PC-3 (cell line): ENCODE measurements at regions not wholly inside any gene's neighbourhood (a gene's known extent, or its start where the extent isn't known, plus 50 kb on each side); places are given as distances from the start of the nearest gene placed in this dataset.

Experiments
- ATAC-seq: fragments of 200-7000 bp; cut with Tn5 transposase; 2 replicates; pipeline ENCODE4 v1.9.1; 2020; ENCODE audit warnings: mild to moderate bottlenecking, moderate library complexity
- BruUV-seq: library from RNA; stranded (reverse); fragments of 400-500 nt; replicated peaks from 2 replicates; lab custom pipeline; 2021; lab: Mats Ljungman, UMichigan
- CTCF ChIA-PET: fragments of 300-600 bp; sonication (Branson Sonifier 250); formaldehyde crosslinking; loops from one replicate; lab custom pipeline; 2022; ENCODE audit warnings: antibody characterized with exemption; lab: Charles Lee
- POLR2A ChIA-PET: fragments of 300-600 bp; sonication (Branson Sonifier 250); formaldehyde crosslinking; loops from one replicate; lab custom pipeline; 2022; ENCODE audit warnings: antibody characterized with exemption; ENCODE audit not compliant: unreplicated experiment; lab: Charles Lee
- DNase-seq: peaks from one replicate; pipeline ENCODE4 v3.0.0-alpha.2; 2015
- H2AFZ ChIP-seq: fragments of 300-600 bp; sonication (generic); 2 replicates; pipeline ENCODE4 v1.6.0; 2016; ENCODE audit warnings: antibody characterized with exemption, low read length
- H3F3A ChIP-seq: fragments of 300-600 bp; sonication (generic); one replicate; pipeline ENCODE4 v1.6.0; 2017; ENCODE audit warnings: antibody characterized with exemption, low read length, control low read depth, mild to moderate bottlenecking; ENCODE audit not compliant: unreplicated experiment
- H3K27ac ChIP-seq: fragments of 300-600 bp; sonication (generic); 2 replicates; pipeline ENCODE4 v1.5.1; 2016; ENCODE audit warnings: mild to moderate bottlenecking, low read length
- H3K27me3 ChIP-seq: fragments of 300-600 bp; sonication (generic); 2 replicates; pipeline ENCODE4 v1.6.1; 2016; ENCODE audit warnings: low read length, mixed read lengths
- H3K36me3 ChIP-seq: fragments of 300-600 bp; sonication (generic); 2 replicates; pipeline ENCODE4 v1.6.1; 2016; ENCODE audit warnings: low read depth, mixed run types, low read length, mixed read lengths
- H3K4me1 ChIP-seq: fragments of 300-600 bp; sonication (generic); 2 replicates; pipeline ENCODE4 v1.5.1; 2016; ENCODE audit warnings: low read length; ENCODE audit not compliant: insufficient read depth
- H3K4me2 ChIP-seq: fragments of 300-600 bp; sonication (generic); 2 replicates; pipeline ENCODE4 v1.6.0; 2016; ENCODE audit warnings: low read length
- H3K4me3 ChIP-seq: fragments of 300-600 bp; sonication (generic); 2 replicates; pipeline ENCODE4 v1.5.1; 2016; ENCODE audit warnings: mild to moderate bottlenecking, low read length, mixed read lengths
- H3K79me2 ChIP-seq: fragments of 300-600 bp; sonication (generic); 2 replicates; pipeline ENCODE4 v1.6.1; 2017; ENCODE audit warnings: low read length, mixed read lengths
- H3K9ac ChIP-seq: fragments of 300-600 bp; sonication (generic); 2 replicates; pipeline ENCODE4 v1.6.0; 2016; ENCODE audit warnings: mild to moderate bottlenecking, low read length
- H3K9me2 ChIP-seq: fragments of 300-600 bp; sonication (generic); replicated peaks from 2 replicates; pipeline ENCODE4 v1.6.1; 2016; ENCODE audit warnings: mixed run types, low read length, mixed read lengths
- H3K9me3 ChIP-seq: fragments of 300-600 bp; sonication (generic); 2 replicates; pipeline ENCODE4 v1.6.1; 2016; ENCODE audit warnings: low read length, mixed read lengths
- H4K20me1 ChIP-seq: fragments of 300-600 bp; sonication (generic); 2 replicates; pipeline ENCODE4 v1.6.1; 2016; ENCODE audit warnings: low read length, mixed read lengths
- CTCF ChIP-seq: fragments of 300-600 bp; sonication (generic); conservative IDR thresholded peaks from 2 replicates; pipeline ENCODE4 v1.5.1; 2017; ENCODE audit warnings: antibody characterized with exemption, low read depth, mild to moderate bottlenecking, low read length
- EZH2 ChIP-seq: fragments of 300-600 bp; sonication (generic); IDR thresholded peaks from one replicate; pipeline ENCODE4 v1.6.1; 2017; ENCODE audit warnings: antibody characterized with exemption, mild to moderate bottlenecking, low read length; ENCODE audit not compliant: unreplicated experiment
- EZH2phosphoT487 ChIP-seq: fragments of 300-600 bp; sonication (generic); IDR thresholded peaks from 2 replicates; pipeline ENCODE4 v1.6.1; 2018; ENCODE audit warnings: mild to moderate bottlenecking, antibody characterized with exemption, low read length, borderline replicate concordance
- intact Hi-C: fragments of 100-400 bp; cut with micrococcal nuclease; formaldehyde crosslinking; loops from 2 replicates; pipeline ENCODE4 v1.9.0; 2023

- H3K9me2 ChIP-seq = no peaks in the 10 kb centered on the region
- H3K4me2 ChIP-seq = no peak overlapping the region
- ATAC-seq = no peak
- no peak overlapping the region for H3K27ac ChIP-seq
- no peak overlapping the region for H3K9ac ChIP-seq
- no peaks in the 10 kb centered on the region for H3K9me3 ChIP-seq
- no peaks in the 10 kb centered on the region for H4K20me1 ChIP-seq
- no peaks in the 10 kb centered on the region for H3F3A ChIP-seq
- TF ChIP-seq EZH2 = no peak
- TF ChIP-seq CTCF = no peak
- no peak for TF ChIP-seq EZH2phosphoT487
- ChIA-PET POLR2A (no interaction called here), CTCF (no interaction called here)
- intact Hi-C loops = no loop called here
- H3K36me3 ChIP-seq = no peaks in the 10 kb centered on the region
- H3K4me1 ChIP-seq = peaks cover 4% of the 10 kb centered on the region; the same call in 1 of the 2 replicates
- H2AFZ ChIP-seq = no peak overlapping the region
- H3K79me2 ChIP-seq = no peaks in the 10 kb centered on the region
- H3K4me3 ChIP-seq = no peak overlapping the region
- no TSS peak for BruUV-seq
- H3K27me3 ChIP-seq = no peaks in the 10 kb centered on the region
- DNase-seq = no peak
Measured at GRCh38 chr16:87066133-87067002, 250.8 kb downstream of the C16orf95 start.

- no TSS peak for BruUV-seq
- H3K4me2 ChIP-seq = no peak overlapping the region
- intact Hi-C loops = no loop called here
- TF ChIP-seq CTCF (no peak), EZH2 (no peak), EZH2phosphoT487 (no peak)
- no peak overlapping the region for H3K9ac ChIP-seq
- H3K9me3 ChIP-seq = no peaks in the 10 kb centered on the region
- no peaks in the 10 kb centered on the region for H3K27me3 ChIP-seq
- no peak overlapping the region for H3K4me3 ChIP-seq
- POLR2A ChIA-PET = no interaction called here
- H2AFZ ChIP-seq = no peak overlapping the region
- CTCF ChIA-PET = no interaction called here
- DNase-seq (no peak), ATAC-seq (no peak)
- no peaks in the 10 kb centered on the region for H3K36me3 ChIP-seq
- H3K4me1 ChIP-seq = no peaks in the 10 kb centered on the region; the same call in 1 of the 2 replicates
- no peaks in the 10 kb centered on the region for H3F3A ChIP-seq
- H3K9me2 ChIP-seq = no peaks in the 10 kb centered on the region
- no peak overlapping the region for H3K27ac ChIP-seq
- H3K79me2 ChIP-seq = no peaks in the 10 kb centered on the region
- H4K20me1 ChIP-seq = no peaks in the 10 kb centered on the region
Measured at GRCh38 chr16:87067003-87067556, 250.1 kb downstream of the C16orf95 start.
